HG03460 (cell line): ENCODE measurements at regions not wholly inside any gene's neighbourhood (a gene's known extent, or its start where the extent isn't known, plus 50 kb on each side); places are given as distances from the start of the nearest gene placed in this dataset.
"Not testable (repeated sequence)": the region's sequence is repeated elsewhere in the genome, so short reads cannot be mapped to it uniquely, and the experiment has no call there.

ENCODE experiments used
- ATAC-seq: cut with Tn5 transposase; IDR thresholded peaks from one replicate; pipeline ENCODE4 v1.9.1; 2021; ENCODE audit not compliant: unreplicated experiment

DNA sequence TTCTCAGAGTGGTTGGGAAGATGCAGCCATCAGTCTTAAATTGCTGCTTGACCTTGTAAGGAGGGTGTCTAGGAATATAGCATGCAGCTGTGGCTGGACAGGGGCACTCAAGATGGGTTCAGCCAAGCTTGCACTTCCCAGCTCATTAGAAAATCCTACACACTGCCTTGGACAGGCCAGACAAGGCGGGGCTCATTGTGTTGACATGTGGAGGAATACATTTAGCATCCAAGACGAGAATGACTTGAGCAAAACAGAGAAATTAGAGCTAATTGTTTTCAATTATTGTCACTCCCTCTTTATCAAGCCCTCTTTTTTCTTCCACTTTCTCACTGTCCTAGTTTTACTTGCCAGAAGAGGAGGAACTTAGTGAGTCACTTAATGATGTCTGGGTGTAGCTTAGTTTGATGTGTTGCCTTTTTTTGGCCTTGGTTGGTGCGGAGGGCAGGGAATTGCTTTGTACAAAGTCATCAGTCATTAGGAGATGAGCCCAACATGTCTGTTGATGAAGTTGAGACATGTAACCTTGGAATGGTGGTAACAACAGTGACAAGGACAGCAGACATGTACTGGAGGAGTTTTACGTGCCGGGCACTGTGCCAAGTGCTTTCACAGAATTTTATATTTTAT, 1219.3 kb upstream of the WWC1 start:
- ATAC-seq = no peak

- ATAC-seq = no peak
Measured at GRCh38 chr5:167081561-167081960, 1209.9 kb upstream of the WWC1 start.

DNA sequence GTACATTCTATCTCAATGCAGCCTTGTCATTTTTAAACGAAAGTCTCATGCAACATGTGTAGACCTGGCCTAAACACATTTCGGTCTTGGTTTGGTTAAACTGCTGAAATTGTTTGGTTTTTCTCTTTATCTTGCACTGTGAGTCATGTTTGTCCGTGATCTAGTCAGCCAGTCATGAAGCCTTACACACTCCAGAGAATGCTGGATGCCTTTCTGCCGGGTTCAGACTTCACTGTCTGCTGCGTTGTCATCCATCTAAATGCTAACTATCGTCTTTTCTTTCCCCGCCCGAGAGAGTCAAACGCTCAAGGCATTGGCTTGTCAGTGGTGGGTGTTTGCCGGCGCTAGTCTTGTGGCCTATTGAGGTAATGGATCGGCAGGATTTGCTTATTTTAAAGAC, 1194.6 kb upstream of the WWC1 start:
- no peak for ATAC-seq

DNA sequence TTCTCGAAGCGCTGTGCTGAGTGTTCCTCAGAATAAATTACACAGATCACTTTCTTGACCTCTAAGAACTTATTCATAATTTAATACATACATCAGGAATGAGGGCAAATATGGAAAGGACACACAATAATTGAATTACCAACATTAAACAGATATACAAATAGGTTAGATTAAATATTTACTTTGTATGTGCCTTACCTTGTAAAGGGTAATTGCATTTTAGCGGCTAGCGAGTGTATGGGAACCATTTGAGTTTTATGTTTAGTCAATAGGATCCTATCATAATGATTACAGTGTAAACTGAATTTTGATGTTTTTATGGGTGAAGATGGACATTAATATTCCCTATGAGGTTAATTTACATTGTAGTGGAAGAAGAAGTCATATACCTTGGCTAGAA, 1187.1 kb upstream of the WWC1 start:
- no peak for ATAC-seq

DNA sequence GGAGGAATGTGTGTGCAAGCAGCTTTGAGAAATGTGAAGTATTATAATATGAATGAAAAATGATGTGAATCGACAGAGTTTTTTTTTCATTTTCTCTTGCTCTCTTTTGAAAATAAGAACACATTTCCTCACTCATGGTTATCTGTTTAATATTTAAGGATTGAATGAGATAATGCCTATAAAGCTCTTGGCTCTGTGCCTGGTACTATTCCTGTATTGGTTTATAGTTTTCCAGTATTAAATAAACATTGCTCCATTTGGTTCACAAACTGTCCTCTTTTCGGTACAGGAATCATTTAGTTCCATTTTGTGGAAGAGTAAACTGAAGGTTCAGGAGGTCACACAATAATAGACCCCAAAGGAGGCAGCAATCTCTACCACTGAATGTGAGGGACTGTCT, 1185.5 kb upstream of the WWC1 start:
- no peak for ATAC-seq

- no peak for ATAC-seq
Measured at GRCh38 chr5:167107684-167108083, 1183.8 kb upstream of the WWC1 start.

DNA sequence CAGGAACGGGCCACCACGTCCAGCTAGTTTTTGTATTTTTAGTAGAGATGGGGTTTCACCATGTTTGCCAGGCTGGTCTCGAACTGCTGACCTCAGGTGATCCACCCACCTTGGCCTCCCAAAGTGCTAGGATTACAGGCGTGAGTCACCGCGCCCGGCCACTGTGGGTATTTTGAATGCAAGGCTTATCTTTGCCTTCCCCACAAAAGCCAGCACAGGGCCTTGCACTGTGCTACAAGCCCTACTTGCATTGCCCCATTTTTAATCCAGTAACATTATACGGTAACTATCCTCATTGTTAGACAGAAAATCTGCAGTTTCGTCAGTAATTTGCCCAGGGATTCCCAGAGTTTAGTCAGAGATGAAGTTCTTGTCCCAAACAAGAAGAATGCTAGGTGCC, 1183.2 kb upstream of the WWC1 start:
- ATAC-seq = not testable (repeated sequence)

GRCh38 chr5:167112556-167112955, 1178.9 kb upstream of the WWC1 start:
- ATAC-seq = no peak

GRCh38 chr5:167122267-167122666, 1169.2 kb upstream of the WWC1 start:
- no peak for ATAC-seq

DNA sequence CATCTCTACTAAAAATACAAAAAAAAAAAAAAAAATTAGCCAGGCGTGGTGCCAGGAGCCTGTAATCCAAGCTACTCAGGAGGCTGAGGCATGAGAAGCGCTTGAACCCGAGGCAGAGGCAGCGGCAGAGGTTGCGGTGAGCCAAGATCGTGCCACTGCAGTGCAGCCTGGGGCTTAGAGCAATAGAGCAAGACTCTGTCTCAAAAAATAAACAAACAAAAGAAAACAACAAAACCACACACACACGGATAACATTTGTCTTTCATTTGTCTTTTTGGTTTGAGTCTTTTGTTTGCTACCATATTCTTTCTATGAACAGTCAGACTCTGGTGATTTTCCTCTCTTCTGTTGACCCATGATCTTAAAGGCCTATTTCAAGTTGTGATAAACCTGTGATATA, 1168.3 kb upstream of the WWC1 start:
- ATAC-seq = no peak

GRCh38 chr5:167128581-167128980, 1162.9 kb upstream of the WWC1 start:
- no peak for ATAC-seq

DNA sequence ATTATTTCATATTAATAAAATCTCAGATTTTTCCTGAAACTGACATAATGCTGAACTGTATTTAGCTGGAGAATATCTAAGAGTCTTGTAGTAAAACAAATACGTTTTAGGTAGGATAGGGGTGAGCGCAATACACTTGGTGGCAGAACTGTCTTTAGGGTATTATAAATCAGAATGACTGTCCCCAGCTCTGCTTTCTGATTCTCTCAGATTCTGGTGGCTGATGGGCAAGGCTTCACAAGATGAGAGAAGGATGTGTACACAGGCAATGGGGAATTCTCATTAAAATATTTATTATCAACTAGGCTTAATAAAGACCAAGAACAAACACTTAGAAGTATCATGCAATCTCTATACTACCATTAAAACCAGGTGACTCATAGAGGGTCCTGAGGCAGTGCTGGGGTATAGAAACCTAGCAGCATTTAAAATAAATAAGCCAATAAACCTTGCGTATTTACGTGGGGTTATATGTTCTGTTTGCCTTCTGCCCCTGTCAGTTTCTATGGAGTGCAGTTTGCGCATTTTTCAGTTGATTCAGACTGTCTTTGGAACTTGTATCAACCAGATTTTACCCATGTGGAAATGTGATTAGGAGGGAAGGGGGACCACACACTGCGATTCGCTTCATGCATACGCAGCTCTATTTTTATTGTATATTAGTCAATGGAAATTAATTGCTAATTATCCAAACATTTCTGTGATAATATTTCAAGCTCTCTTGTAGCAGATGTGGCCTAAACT, 1150.7 kb upstream of the WWC1 start:
- no peak for ATAC-seq

DNA sequence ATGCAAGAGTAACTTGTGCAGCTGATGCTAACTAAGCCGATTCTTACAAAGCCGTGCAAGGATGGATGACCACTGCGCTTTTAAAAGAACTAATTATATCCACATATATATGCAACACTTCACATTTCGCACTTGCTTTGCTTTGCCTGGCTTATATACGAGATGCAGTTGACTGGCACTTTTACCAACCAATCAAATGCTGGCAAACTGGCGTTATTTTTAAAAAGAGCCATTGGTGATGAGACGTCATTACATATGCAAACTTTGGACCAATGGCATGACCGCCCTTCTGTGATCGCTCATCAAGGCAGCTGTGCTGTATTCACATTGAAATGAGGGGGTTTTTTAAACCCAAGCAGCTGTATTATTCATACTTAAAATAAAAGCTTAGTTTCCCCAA, 1147.7 kb upstream of the WWC1 start:
- no peak for ATAC-seq

- ATAC-seq = no peak
Measured at GRCh38 chr5:167145841-167146240, 1145.6 kb upstream of the WWC1 start.

- no peak for ATAC-seq
Measured at GRCh38 chr5:167147879-167148278, 1143.6 kb upstream of the WWC1 start.

GRCh38 chr5:167150661-167151060, 1140.8 kb upstream of the WWC1 start:
- no peak for ATAC-seq

DNA sequence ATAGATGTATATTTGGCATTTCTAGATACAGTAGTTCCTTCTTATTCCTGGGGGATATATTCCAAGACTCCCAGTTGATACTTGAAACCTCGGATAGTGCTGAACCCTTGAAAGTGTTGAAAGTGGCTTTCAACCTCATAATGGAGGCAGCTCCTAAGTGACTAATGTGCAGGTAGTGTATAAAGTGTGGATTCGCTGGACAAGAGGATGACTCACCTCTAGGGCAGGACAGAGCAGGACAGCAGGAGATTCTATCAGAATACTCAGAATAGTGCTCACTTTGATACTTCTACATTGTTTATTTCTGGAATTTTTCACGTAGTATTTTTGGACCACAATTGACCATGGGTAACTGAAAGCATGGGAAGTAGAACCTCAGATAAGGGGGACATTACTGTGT, 1138.9 kb upstream of the WWC1 start:
- ATAC-seq = no peak

GRCh38 chr5:167155387-167156005, 1135.9 kb upstream of the WWC1 start:
- ATAC-seq = no peak

DNA sequence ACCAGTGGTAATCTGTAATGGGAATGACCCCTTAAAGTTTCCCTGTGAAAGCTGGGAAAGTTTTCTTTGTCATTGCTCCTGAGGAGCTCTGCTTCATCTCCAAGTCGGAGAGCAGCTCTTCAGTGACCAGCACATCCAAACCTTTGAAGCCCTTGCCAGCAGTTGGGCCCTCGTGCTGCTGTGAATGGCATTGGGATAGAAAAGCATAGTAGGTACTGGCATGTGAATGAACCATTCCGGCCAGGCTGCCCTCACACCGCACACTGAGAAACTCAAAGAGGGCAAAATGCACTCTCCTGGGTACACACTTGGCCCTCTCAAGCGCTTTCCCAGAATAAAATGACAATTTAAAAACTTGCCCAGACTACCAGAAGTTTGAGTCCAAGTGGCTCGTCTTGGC, 1135.0 kb upstream of the WWC1 start:
- no peak for ATAC-seq

DNA sequence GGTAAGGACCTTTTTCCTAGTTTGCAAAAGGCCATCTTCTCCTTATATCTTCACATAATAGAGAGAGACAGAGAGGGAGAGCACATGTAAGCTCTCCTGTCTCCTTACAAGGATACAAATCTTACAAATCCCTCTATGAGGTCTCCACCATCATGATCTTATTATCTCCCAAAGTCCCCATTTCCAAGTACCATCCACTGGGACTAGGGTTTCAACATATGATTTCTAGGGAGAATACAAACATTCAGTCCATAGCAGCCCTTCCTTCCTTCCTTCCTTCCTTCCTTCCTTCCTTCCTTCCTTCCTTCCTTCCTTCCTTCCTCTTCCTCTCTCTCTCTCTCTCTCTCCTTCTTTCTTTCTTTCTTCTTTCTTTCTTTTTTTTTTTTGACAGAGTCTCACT, 1132.9 kb upstream of the WWC1 start:
- ATAC-seq = no peak

DNA sequence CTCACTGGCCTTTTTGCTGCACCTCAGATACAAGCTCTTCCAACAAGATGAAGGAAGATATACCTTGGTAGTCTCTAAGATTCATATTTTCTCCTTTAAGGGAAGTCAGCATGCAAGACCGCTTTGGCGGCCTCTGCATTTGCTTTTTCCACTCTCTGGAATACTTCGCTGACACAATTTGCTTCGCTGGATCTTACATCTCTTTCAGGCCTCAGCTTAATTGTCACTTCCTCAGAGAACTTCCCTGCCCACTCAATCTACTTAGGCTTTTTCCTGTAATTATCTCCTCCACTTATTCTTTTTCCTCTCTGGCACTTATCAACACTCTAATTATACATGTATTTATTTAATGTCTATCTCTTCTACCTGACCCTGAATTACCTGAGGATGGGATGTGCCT, 1131.1 kb upstream of the WWC1 start:
- ATAC-seq = no peak

- ATAC-seq = no peak
Measured at GRCh38 chr5:167166696-167167095, 1124.7 kb upstream of the WWC1 start.
